HTR-8/SVneo (cell line): ENCODE measurements at regions not wholly inside any gene's neighbourhood (a gene's known extent, or its start where the extent isn't known, plus 50 kb on each side); places are given as distances from the start of the nearest gene placed in this dataset.

Source experiments
- DNase-seq: peaks from one replicate; pipeline ENCODE4 v3.0.0; 2011; ENCODE audit warnings: low spot score, mixed read lengths; ENCODE audit not compliant: insufficient read length
- FAIRE-seq: peaks from 2 replicates; lab custom pipeline; 2011; peaks lifted over from hg19 to GRCh38; lab: Jason Lieb, UNC

DNA sequence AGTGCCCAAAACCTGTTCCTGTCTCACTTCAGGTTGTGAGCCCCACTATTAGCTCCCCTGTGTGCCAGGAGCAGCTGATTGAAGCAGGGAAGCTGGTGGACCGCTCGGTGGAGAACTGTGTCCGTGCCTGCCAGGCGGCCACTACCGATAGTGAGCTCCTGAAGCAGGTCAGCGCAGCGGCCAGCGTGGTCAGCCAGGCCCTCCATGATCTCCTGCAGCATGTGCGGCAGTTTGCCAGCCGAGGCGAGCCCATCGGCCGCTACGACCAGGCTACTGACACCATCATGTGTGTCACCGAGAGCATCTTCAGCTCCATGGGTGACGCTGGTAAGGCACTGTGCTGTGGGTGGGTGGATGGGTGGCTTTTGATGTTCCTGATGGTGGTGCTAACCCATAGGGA lies 334.1 kb upstream of the TPM1 start:
- DNase-seq (no peak), FAIRE-seq (no peak)

DNA sequence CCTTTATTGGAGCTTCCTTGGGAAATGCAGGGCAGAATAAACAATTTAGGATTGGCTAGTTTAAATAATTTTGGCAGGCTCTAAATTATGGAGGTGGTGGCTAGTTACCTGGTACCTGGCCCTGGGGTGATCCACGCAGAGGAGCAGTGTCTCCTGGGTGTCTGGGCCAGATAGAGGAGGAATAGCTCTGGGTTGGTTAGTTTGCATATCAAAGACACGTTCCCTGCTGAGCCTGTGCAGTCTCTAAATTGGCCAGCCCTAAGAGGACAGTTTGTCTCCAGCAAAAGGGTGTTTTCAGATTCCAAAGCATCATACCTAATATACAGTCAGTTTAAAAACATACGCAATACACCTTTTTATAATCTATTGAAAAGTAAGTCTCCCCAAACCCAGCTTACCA lies 333.3 kb upstream of the TPM1 start:
- no peak for FAIRE-seq
- DNase-seq, result no peak

DNA sequence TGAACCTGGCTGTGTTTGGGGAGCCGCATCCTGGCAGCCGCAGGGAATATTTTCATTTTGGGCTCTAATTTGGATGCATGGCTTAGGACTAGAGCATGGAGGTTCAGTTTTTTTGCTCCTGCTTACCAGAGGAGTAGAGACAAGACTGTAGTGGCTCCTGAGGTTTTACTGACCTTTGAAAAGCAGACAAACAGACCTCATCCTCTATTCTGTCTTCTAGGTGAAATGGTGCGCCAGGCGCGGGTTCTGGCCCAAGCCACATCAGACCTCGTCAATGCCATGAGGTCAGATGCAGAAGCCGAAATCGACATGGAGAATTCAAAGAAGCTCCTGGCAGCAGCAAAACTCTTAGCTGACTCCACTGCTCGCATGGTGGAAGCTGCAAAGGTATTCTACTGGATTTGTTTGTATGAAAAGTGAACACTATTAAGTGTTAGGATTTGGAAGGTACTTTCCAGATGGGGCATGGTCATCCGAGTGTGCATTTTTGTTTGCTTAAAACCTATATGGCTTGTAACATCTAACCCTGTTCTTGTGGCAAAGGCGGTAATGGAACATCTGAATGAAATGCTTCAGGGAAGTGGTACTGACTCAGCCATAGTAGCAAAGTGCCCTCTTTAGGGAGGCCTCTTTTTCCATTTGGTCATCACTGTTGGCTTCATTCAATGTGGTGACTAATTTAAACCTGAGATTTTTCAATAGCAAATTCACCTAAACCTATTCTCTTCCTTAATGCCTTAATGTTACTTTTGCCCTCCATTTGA lies 330.7 kb upstream of the TPM1 start:
- FAIRE-seq (no peak), DNase-seq (no peak)

DNA sequence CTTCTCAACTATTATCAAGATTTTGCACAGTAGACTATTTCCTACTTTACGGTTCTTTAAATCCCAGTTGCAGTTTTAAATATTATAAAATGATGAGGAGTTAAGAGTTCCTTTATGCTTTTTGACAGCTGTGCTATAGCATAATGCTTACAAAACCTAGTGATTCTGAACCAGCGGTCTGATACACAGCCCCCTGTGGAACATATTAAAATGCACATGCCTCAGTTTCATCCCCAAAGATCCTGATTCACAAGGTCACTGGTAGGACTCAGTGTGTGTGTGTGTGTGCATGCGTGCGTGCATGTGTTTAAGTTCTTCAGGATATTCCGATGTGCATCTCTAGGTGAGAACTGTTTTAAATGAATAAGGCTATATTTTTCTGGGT lies 330.1 kb upstream of the TPM1 start:
- FAIRE-seq, result no peak
- DNase-seq, result no peak

DNA sequence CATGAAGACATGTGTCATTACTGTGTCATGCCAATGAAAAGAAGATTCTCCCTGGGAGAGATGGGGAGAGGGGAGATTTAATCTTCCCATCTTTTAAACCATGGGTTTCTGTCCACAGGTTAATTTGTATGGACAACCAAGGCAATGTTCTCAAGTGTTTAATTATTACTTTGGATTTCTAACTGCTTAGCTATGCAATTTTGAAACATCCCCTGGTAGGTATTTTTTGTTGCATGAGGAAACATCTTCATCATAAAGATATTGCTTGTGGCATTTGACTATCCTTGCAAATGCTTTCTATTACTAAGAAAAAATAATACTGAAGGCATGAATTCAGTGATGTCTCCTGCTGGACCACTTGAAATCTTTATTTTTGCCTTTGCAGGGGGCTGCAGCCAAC lies 326.6 kb upstream of the TPM1 start:
- FAIRE-seq (no peak), DNase-seq (no peak)

DNA sequence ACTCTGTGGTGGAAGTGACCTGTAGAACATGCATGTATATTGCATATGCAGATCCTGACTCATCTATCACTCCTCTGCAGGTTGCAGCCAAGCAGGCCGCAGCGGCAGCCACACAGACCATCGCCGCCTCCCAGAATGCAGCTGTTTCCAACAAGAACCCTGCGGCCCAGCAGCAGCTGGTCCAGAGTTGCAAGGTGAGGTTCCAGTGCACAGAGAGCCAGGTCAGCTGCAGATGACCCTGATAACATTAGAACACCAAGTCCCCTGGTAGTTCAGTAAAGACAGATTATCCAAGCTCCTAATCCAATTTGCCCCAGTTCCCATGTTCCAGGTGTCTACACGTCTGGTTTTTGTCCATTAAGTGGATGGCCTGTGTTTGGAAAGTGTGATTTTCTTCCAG lies 325.1 kb upstream of the TPM1 start:
- DNase-seq, result no peak

DNA sequence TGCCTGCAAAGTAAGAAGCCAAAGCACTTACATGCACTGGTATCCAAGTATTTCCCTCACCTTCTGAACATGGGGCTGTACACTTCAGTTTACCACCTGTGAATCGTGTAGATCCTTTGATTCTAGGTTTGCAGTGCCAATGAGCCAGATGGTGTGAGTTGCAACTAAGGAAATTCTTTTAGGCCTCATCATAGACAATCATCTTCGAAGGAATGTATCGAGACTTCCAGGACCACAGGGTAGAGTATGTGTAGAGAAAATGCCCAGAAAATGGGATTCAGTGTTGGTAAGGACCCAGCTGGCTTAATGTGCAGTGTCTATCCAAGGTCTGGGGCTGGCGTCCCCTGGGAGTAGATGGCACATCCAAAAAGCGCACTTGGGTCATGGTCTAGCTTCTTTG lies 323.2 kb upstream of the TPM1 start:
- DNase-seq (no peak), FAIRE-seq (peak; percentile 49)

More for the DNA sequence above, 325.1 kb upstream of the TPM1 start:
- FAIRE-seq, result no peak

DNA sequence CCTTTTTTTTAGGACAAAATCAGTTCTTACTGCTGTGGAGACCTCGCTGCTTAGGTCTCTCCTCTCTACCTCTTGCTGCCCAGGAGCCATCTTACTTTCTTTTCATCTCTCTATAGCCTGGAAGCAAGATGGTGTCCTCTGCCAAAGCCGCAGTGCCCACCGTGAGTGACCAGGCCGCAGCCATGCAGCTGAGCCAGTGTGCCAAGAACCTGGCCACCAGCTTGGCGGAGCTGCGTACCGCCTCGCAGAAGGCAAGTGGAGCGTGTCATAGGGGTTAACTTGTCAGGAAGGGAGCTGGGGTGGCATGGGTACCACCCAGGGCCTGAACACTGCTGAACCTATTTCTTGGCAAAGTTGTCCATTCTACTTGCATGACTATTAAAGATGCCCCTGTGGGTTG lies 320.3 kb upstream of the TPM1 start:
- FAIRE-seq (no peak), DNase-seq (no peak)

DNA sequence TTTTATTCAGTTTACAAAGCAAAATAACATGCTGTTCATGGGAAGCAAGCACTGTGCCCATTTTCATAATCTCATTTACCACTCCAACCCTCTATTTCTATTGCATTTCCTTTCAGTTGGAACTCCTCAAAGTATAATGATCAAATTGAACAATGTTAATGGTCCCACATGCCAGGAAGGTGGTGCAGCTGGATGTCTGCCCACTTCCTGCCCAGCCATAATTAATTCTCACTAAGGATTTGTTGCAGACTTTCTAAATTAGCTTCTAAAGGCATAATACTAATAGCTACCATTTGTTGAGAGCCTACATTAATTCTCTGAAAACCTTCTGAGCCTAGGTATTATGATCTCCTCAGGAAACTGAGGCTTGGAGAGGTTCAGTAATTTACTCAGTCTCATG lies 316.1 kb upstream of the TPM1 start:
- FAIRE-seq (no peak), DNase-seq (no peak)

DNA sequence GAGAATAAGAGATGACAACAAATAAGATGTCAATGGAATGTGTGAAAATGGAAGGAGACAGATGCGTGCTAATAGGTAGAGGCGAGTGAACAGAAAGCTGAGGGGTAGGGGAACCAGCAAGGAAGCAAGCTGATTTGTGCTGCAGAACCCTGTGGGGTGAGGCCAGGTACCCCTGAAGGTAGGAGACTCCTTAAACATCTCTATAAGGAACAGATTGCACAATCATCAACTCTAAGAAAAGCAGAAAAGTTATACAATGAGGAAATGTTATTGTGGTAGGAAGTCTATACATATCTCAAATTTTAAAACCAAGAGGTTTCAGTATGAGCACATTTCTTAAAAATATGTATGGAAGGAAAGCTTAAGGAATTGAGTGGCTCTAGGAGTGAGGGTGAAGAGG lies 315.0 kb upstream of the TPM1 start:
- FAIRE-seq (no peak), DNase-seq (no peak)

DNA sequence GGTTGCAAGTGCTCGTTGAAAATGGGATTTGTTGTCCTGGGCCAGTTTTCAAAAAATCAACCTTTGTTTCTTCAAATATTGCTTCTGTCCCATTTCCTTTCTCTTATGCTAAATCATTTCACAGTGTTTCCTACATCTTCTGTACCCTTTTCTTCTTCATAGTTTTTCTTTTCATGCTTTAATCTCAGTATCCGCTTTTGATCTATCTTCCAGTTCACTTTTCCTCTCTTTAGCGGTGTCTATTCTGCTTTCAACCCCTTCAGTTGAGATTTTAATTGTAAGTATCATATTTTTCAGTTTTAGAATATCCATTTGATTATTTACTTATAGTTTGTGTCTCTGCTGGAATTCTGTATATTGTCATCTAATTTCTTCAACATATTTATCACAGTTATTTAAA lies 311.7 kb upstream of the TPM1 start:
- no peak for DNase-seq
- no peak for FAIRE-seq

DNA sequence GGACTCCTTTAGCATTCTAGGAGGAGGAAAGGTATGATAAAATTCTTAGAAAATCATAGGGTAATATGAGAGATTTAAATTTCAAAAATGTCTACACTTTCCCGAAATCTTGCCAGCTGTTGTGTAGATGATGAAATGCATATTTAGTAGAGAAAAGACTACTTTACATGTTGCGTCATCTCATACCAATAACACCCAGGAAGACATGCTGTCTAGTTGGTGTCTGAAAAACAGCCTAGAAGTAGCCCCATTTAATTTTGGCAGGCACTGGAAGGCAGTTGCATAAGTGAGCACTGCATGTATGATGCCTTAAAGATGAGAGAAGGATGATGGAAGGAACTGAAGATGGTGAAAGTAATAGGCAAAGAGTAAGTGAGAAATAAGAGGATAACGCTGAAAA lies 310.5 kb upstream of the TPM1 start:
- no peak for DNase-seq
- FAIRE-seq, result no peak

DNA sequence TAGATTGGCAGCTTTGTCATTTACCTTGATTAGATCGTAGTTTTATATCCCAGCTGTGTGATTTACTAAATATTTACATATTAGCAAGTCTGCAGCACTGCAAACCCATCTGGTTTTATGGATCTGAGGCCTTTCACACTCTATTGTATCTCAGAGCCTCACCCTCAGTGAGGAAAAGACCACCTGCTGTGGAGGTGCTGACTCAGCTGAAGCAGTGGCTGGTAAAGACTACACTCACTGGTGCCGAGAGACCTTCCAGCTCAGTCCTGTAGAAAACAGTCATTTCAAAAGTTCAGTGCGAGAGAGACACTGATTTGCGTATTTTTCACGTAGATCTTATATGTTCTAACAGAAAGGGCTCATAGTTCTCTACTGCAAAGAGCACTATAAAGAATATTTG lies 307.8 kb upstream of the TPM1 start:
- DNase-seq, result no peak
- no peak for FAIRE-seq

DNA sequence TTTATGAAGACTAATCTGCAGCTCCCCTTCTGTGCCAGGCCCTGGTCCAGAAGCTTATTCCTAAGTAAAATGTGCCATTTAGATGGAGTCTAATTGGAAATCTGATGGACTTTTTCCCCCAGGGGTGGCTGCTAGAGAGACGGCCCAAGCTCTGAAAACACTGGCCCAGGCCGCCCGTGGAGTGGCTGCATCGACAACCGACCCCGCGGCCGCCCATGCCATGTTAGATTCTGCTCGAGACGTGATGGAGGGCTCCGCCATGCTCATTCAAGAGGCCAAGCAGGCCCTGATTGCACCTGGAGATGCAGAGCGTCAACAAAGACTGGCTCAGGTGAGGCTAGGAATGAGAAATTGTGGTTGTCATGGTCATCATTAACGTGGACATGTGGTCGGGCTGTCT lies 305.8 kb upstream of the TPM1 start:
- DNase-seq (no peak), FAIRE-seq (no peak)

DNA sequence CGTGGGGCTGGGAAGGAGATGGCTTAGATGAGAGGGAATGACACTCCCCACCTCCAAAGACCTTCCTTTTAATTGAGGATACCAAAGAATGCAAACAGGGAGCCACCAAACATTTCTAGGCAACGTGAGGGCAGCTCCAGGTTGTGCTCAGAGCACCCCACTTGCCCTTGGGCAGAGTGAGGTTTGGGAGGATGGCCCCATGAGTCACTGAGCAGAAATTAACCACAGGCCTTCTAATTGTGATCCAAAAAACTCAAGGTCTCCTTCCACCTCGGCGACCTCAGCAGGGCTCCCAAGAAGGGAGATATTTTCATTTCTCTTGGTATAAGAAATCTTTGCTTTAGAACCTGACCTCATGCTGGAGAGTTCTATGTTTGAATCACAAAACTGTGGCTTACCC lies 305.0 kb upstream of the TPM1 start:
- DNase-seq (no peak), FAIRE-seq (no peak)

DNA sequence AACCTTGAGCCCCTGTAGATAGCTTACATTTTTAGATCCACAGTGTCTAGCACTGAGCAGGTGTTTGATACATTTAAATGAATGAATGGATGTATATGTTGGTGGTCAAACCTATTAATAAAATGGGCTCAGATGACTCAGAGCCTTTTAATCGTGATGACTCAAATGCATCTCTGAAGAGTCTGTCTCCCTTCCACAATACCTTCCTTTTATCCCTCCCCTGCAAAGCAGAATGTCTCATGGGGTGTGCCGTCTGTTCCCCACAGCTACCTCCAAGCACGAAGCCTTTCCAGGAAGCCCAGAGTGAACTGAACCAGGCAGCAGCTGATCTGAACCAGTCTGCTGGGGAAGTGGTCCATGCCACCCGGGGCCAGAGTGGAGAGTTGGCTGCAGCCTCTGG lies 303.5 kb upstream of the TPM1 start:
- FAIRE-seq (no peak), DNase-seq (peak; percentile 29)

DNA sequence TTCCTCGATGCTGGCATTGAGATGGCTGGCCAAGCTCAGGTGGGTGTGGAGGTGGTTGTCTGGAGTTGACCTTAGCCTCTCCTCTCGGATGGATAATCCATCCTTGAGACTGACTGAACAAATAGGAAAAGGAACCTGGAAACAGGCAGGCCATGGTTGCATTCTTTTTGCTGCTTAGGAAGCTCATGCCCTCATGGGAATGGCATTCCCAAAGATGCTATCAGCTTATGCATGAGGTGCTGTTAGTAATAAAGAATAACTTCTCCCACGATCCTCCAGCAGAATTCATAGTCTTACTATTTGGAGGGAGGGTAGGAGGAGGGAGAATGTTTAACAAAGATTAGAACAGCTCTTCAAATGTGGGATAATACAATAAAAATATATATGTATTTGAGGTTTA lies 303.0 kb upstream of the TPM1 start:
- peak; percentile 67 for DNase-seq

DNA sequence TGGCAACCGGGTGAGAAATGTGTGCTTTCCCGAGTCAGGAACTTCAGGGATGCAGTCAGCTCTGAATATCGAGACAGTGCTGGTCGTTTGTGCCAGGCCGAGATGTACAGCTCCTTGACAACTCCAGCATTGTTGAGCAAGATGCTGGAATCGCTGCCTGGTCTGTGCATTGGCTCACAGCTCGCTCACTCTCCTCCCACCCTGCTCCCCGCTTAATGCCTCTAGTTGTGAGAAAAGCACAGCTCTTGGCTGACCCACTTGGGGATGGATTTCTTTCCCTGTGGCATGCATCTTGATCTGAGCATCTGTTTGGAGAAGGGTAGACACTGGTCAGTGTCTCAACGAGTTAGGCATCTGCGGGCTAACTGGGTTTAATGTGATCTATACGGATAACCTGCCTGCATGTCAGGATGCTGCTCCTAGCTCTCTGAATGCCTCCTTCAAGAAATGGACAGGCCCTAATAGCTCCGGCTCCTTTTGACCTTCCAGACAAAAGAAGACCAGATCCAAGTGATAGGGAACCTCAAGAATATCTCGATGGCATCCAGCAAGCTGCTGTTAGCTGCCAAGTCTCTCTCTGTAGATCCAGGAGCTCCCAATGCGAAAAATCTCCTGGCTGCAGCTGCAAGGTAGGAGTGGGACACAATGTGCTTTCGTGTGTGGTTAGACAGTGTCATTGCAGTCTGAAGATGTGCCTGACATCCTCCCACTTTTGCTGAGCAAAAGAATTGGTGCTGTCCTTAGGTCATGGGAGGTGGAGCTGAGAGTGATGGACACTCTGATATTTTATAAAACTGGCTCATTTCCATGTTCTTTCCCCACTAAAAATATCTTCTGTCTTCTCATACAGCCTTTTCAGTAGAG lies 302.2 kb upstream of the TPM1 start:
- FAIRE-seq, result peak; percentile 23

More for the DNA sequence above, 303.0 kb upstream of the TPM1 start:
- peak; percentile 88 for FAIRE-seq

DNA sequence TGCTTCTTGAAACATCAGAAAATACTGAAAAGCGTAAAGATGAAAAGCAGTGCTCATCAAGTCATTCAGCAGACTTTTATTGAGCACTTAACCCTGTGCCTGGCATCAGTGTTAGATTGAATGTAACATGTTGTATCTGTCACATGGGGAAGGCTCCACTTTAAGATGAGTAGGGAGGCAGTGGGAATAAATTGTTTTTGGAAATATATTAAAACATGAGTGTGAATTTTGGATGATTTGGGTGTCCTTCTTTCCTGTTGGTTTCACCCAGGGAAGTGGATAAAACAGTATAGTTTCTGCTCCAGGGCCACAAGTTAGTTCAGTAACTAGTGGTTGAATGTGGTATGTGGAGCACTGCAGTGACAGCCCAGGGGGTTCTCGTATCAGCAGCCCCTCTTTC lies 301.4 kb upstream of the TPM1 start:
- DNase-seq (no peak), FAIRE-seq (no peak)

More for the DNA sequence above, 302.2 kb upstream of the TPM1 start:
- no peak for DNase-seq

DNA sequence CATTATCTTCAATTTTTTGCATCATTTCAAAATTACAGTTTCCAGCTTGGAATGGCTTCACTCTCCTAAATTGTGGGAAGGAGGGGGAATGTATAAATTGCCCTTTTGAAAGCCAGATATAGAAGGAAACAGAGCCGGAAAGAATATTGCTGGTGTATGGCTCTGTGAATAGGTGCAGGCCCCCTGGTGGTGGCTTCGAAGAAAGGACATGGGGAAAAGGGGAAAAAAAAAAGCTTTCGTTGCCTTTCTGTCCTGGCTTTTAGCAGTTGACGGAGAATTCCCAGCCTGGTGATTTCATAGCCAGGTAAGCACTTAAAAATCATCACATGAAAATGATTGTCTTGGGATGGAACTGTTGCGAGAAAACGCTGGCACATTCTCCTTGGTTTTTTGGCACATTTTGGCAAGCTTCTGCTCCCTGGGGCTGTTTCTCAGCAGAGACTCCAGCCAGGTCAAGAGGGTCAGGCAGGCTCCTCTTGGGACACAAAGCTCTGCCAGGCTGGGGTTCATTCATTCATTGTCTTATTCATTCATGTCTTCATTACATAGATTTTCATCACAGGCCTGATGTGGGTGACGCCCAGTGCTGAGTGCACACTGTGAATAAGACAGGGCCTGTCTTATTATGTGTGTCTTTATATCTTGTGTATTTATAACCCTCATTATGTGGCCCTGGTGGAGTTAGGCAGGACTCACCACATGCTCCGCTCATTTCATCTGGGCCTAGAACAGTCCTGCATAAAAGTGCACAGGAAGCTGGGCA lies 300.0 kb upstream of the TPM1 start:
- DNase-seq, result peak; percentile 58
- no peak for FAIRE-seq
